Skeletal muscle cell (primary cell): ENCODE measurements at regions not wholly inside any gene's neighbourhood (a gene's known extent, or its start where the extent isn't known, plus 50 kb on each side); places are given as distances from the start of the nearest gene placed in this dataset.
A peak's percentile ranks its signal among the peaks of the same experiment; 100 is the strongest.
"Not testable (repeated sequence)": the region's sequence is repeated elsewhere in the genome, so short reads cannot be mapped to it uniquely, and the experiment has no call there.

ENCODE experiments used
- DNase-seq: peaks from one replicate; pipeline ENCODE4 v3.0.0-alpha.2; 2010; ENCODE audit warnings: low read depth
- H3K4me3 ChIP-seq: 2 replicates; pipeline ENCODE4 v1.5.1; 2011; ENCODE audit warnings: low read depth, mild to moderate bottlenecking, control low read depth, low read length, moderate library complexity

DNA sequence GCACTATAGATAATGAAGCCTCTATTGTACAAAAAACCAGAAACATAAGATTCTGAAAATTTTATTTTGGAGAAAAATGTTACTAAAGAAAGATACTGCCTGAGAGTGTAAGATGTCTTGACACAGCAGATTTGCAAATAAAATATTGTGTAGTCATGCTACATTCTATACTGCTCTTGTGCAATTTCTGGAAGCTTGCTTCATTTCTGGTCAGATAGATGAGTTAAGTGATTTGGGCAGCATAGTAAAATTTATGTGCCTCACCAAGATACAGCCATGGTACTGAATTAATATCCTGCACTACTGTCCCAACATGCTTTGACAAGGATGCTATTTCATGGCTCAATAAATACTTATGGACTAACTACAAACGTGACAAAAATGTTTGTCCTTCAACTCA, 55.1 kb upstream of the STARD13 start:
- H3K4me3 ChIP-seq: no peak overlapping the region
- no peak for DNase-seq

DNA sequence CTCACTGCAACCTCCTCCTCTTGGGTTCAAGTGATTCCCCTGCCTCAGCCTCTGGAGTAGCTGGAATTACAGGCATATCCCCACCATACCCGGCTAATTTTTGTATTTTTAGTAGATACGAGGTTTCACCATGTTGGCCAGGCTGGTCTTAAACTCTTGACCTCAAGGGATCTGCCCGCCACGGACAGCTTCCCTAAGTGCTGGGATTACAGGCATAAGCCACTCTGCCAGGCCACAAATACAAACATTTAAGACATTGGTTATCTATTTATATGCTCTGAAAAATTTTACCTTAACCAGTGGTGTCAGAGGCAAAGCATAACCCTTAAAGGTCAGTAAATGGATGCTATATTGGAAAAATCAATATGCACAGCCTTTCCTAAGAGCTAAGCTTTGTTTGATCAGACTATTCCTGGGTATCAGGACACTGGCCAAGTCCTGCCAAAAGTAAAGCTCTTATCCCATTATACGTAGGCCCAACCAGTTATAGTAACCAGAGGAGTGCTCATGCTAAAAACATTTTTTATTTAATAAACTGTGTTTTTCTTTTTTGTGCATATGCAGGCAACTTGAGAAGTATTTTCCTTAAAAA, 56.4 kb upstream of the STARD13 start:
- no peak for DNase-seq
- no peak overlapping the region for H3K4me3 ChIP-seq

DNA sequence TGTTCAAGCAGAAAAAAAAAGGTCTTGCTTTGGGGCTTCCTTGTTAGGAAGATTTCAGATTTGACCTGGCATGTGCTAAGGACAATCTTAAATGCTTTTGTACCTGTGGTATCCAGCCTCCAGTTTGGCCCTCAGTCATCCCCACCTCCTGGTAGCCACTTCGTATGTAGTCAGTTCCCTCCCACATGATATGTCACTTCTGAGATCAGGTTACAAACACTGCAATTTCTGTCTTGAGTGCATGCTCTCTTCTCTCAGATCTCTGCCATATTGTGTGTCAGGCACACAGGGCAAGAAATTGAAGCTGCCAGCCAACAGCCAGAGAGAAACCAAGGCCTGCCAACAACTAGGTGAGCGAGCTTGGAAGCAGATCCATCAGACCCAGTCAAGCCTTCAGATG, 60.3 kb upstream of the STARD13 start:
- no peak for DNase-seq
- no peak overlapping the region for H3K4me3 ChIP-seq

DNA sequence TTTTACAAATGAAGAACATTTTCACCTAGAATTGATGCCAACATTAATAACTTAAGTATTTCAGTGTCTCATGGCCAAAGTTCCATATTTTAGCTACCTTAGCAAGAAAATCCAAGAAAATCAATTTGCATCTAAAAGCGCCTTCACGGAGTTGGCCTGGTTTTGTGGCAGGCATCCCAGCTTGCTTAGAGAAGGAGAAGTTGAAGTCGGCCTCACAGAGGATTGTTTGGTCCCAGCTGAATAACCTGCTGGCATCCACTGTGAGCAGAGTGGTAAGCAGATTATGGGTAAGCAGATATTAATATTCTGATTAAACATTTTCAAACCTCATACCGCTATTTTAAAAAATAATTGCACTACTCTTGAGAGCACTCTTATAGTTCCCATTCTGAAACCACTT, 62.3 kb upstream of the STARD13 start:
- DNase-seq: no peak
- no peak overlapping the region for H3K4me3 ChIP-seq

DNA sequence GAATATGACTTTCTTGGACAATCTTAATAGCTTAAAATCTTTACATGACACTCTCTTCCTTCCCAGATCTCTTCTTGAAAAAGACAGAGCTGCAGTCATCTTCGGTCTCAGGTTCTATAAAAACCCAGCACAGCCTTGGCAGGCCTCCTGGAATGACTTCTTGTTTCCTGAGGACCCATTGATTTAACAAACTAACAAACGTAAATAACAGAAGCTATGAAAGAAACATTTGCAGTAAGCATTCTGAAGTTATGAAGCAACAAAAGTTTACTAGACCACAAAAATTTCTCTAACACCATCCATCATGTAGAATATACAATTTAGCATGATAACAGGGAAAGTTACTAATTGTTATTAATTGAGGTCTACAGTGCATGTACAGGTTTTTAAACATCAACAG, 62.8 kb upstream of the STARD13 start:
- H3K4me3 ChIP-seq: no peak overlapping the region
- no peak for DNase-seq

DNA sequence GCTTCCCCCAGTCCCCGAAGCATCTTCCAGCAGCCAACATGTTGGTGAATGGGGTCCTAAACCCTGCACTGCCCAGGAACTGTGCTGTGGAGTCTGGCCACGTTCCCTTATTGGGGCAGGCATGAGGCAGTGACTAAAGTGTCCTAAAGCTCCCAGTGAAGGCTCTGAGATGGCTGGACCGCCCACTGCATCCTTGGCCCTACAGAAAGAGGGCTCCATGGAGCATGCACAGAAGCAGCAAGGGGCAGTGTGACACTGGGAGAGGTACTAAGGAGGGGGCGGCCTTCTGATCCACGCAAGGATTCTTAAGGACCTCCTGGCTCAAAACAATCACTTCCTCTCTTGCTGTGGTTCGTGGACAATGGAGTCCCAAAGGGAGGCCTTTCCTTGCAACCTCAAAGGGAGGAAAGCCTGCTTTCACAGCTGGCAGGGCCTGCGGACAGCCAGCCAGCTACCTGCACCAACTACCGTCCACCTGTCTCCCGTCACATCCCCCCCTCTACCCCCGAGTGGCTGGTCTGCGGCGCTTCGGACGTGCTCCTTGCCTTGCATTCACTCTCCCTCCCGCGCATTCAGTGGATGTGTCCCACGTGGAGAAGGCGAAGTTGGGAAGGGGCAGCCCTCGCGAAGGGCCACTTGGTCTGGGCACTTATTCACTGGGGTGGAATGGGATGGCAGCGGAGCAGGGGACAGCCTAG, 63.9 kb upstream of the STARD13 start:
- peak overlapping the region; percentile 84 for H3K4me3 ChIP-seq

DNA sequence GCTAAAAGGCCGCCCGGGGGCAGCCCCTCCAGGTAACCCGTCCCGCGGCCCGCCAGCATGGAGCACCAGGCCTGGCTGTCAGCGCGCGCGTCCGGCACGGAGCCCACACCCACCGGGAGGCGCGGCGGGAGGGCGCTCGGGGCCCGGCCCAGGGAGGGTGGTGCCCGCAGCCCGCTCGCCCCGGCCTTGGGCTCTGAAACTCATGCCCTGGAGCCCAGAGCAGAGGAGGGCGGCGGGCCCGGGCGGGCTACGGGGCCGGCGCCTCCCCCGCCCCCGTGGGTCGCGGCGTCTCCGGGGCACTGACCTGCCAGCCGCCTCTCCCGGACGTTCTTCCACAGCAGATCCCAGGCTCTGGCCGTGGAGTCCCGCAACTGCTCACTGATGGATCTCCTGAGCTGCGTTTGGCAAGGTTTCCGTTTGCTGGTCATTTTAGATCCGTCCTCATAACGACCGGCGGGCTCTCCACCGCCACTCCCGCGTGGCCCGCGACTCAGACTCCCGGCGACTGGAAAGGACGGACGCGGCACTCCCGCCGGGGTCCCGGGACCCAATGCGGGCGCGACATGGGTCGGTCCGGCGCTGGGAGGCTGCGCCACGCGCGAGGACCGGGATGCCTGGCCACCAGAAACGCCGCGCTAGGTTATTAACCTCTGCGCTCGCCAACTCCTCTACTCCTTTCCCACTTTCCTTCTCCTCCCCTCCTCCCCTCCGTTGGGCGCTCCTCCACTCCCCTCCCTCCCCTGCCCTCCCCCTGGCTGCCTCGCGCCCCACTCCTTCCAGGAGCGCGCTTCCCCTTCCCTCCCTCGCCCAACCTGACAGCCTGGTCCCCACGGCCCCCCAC, 64.7 kb upstream of the STARD13 start:
- peak overlapping the region; percentile 84 for H3K4me3 ChIP-seq
- DNase-seq: no peak

More for the DNA sequence above, 63.9 kb upstream of the STARD13 start:
- no peak for DNase-seq

DNA sequence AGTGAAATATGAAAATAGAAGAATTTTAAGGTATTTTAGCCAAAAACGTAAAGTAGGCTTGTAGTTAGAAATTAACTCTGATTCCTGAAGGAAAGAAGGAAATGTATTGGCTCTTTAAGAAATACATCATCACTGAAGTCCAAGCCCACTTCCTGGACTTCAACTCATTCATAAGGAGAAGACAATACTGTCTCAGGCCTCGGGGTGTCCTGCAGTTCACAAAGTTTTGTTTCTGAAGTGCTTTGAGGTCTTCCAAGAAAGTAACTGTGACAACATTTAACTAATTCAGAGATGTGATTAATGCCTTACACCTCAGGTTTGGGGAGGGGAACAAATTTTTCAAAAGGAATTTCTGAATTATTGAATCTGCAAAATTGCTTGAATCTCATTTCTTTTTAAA, 65.8 kb upstream of the STARD13 start:
- DNase-seq: no peak
- H3K4me3 ChIP-seq: no peak overlapping the region

DNA sequence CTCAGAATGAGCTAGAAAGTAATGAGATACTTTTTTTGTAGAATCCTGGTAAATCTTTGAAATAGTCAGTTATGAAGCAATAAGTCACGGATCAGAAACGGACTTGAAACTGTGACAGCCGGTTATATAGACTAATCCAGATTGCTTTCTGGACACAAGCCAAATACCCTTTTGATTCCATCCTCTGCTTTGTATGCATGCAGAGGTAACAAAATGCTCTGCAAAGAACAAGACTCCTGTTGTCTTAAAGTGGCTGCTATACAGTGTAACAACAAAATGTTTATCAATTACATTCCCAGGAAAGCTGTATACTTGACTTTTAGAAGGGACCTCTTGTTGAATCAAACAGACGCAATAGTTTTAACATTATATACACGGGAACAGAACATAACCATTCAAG, 66.5 kb upstream of the STARD13 start:
- H3K4me3 ChIP-seq: no peak overlapping the region
- DNase-seq: no peak

DNA sequence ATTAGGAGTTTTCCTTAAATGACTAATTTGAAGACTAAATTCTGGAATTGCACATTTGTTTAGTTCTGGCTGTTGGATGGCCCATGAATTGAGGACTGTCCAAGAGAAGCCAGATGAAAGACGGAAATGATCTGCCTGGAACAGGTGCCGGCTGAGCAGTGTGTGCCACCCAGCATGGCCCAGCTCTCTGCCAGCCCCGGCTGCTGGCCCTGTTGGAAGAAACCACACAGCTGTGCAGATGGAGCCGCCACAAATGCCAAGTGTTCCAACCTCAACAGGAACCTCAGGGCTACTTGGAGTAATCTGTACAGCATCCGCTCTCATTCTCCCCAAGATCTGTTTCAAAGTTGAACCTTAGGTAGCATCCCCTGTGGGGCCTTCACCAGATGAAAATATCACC, 67.0 kb upstream of the STARD13 start:
- no peak overlapping the region for H3K4me3 ChIP-seq
- DNase-seq: no peak

DNA sequence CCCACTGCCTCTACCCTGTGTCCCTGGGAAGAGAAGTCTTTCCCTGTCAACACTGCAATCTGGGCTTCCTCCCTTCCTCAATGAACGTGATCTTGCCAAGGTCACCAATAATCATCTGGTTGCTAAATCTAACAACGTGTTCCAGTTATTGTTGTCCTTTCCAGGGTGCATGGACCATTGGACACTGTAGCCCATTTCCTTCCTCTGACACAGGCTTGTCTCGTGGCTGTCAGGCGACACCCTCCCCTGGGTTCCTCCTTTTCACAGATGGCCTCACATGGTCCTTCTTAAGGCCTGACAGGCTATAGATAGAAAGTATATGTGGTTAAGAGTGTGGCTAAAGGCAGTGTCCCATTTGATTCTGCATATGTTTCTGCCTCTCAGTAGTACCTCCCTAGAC, 67.7 kb upstream of the STARD13 start:
- DNase-seq: no peak

DNA sequence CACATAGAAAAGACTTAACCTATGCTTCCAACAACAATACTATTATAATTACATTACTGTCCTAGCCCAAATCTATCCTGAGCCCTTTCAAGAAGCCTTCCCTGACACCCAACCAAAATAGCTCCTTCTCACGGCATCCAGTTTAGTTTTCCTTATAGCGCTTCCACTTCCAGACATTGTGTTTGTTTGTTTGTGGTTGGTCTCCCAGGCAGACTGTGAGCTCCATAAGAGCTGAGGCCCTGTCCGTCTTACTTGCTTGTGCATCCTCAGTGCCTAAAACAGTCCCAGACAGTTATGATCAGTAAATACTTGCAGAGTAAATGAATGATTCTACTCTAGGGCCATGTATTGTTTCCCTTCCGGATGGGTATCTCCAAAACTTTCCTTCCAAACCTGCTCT, 68.1 kb upstream of the STARD13 start:
- DNase-seq: no peak
- no peak overlapping the region for H3K4me3 ChIP-seq

More for the DNA sequence above, 67.7 kb upstream of the STARD13 start:
- no peak overlapping the region for H3K4me3 ChIP-seq

DNA sequence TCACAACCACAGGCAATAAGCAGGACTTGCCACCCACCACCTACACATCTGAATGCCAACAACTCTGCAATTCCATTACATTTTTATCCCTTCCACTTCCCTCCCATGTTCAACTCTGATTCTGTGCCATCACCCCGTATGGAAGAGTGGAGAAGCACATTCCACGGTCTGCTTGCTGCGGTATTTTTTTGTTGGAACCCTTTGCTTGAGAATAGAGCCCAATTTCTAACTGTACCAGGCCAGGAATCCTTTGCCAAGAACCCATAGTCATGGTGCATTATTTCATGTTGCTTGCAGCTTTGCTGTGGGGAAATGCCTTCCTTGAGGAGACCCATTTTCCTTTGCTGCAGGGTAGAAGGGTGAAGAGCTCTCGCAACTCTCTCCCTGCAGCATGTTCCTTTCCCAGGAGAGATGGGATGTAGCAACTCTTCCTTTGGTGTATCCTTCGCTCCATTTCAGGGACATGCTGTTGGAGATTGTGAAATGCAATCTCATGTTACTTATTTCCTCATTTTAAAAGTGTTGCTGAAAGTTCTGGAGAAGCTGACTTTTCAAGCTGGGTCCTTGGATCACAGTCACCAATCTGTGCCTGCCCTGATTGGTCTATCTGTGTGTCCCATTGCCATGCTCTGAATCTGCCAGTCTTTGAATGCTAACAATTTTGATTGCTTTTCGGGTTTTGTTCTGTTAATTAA, 69.8 kb upstream of the STARD13 start:
- no peak overlapping the region for H3K4me3 ChIP-seq
- peak; percentile 86 for DNase-seq

DNA sequence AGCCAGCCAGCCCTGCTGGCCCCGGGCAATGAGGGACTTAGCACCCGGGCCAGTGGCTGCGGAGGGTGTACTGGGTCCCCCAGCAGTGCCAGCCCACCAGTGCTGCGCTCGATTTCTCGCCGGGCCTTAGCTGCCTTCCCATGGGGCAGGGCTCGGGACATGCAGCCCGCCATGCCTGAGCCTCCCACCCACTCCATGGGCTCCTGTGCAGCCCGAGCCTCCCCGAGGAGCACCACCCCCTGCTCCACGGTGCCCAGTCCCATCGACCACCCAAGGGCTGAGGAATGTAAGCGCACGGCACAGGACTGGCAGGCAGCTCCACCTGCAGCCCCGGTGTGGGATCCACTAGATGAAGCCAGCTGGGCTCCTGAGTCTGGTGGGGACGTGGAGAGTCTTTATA, 72.5 kb upstream of the STARD13 start:
- not testable (repeated sequence) for DNase-seq, H3K4me3 ChIP-seq

DNA sequence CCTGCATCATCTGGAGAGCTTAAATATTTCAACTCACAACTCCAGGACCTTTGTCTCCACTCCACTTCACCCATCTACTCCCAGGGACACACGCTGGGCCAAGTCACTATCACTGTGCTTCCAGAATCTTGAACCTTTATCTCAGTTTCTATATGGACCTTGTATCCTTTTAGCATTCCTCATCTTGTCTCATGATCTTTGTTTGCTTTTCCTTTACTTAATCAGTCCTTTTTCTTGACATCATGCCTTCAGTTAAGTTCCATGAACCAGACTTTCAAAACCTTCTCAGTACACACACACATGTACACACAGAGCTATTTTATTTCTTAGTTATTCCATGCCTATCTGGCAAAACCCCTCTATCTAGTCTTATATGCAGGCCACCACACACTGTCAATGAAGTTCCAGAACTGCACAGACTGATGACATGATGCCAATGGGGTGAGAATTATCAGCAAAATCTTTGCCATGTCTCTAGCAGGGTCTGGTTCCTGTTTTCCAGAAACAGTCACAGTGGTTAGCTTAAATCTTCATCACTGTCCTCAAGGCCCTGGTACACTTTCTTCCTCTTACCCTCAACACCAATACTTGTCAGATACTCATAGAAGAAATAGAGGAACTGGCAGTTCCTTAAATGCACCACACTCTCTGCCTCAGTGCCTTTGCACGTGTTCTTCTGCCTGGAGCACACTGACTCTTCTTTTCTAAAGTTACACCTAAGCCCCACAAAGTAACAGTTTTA, 77.6 kb upstream of the STARD13 start:
- no peak for DNase-seq
- no peak overlapping the region for H3K4me3 ChIP-seq

DNA sequence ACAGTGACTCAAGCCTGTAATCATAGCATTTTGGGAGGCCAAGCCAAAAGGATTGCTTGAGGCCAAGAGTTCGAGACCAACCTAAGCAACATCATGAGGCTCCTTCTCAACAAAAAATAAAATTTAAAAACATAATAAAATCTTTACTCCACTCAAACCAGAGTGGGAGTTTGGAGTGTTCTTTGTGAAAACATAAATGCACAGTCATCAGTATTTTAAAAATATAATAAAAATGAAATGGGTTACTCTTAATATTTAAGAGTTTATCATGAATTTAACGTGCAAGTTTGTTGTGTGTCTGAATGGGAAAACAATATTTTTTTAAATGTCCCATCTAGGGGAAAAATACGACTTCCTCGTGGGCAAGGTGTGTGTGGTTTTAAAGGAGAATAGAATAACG, 78.6 kb upstream of the STARD13 start:
- no peak overlapping the region for H3K4me3 ChIP-seq

DNA sequence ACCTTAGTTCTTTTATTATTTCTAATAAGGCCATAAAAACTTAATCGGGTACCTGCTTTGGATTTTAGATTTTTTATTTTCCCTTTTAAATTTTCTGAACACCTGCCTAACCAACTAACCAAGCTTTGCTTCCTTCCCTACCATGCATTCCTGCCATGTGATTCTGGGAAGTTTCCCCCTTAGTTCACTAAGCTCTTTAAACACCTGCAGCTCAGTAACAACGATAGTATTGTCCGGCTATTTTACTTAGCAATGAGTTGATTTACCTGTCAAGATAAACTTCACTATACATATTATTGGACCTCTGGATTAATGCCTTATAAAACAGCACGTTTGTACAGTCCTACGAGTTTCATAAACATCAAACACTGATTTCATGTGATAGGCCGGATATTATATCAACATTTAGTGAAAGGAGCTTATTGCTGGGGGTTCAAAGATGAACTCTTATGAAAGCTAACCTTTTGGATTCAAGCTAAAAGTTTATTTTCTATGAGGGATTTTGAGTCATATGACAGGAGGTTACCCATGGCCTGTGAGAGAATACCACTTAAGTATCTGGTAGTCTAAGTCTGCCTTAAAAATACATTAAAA, 81.0 kb upstream of the STARD13 start:
- no peak for DNase-seq
- no peak overlapping the region for H3K4me3 ChIP-seq

More for the DNA sequence above, 78.6 kb upstream of the STARD13 start:
- DNase-seq: no peak

DNA sequence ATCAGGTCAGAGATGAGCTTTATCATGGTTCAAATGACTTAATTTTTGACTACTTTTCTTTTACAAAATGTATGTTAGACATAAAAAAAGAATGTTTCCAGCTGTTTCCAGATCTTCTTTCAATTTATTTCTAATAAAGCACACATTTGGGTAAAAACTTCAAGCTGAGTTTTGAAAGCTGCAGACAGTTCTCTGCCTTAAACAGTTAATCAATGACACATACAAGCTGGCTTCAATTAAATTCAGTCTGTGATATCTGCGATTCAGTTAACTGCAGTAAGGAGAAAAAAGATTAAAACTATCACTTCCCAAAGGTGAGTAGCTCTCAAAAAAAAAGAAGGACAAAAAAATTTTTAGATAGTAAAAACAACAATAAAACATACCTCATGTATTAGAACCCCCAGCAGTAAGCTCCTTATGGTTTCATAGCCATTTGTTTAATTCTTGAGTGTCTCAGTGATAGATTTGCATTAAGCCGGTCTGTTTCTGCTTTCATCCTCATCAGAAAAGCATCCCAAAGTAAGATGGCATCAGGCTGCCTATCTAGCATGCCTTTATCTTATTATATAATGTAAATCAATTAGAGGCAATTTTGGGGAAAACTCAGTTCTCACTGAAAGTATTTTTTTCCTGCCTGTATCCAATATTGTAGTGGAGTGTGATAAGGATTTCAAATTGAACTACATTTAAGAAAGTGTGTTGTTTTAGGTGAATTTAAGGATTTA, 81.8 kb upstream of the STARD13 start:
- no peak for DNase-seq
- no peak overlapping the region for H3K4me3 ChIP-seq
